22Rv1 (cell line): ENCODE measurements at regions not wholly inside any gene's neighbourhood (a gene's known extent, or its start where the extent isn't known, plus 50 kb on each side); places are given as distances from the start of the nearest gene placed in this dataset.

Source experiments
- CTCF ChIP-seq: fragments of 450-650 bp; IDR thresholded peaks from 2 replicates; pipeline ENCODE4 v1.5.1; 2017; ENCODE audit warnings: mild to moderate bottlenecking
- ZFX ChIP-seq: fragments of 450-650 bp; IDR thresholded peaks from 2 replicates; pipeline ENCODE4 v1.6.1; 2017; ENCODE audit warnings: antibody characterized with exemption, borderline replicate concordance

GRCh38 chr2:35831385-35831784 is 524.2 kb upstream of the CRIM1 start:
- TF ChIP-seq CTCF, result no peak
- TF ChIP-seq ZFX, result no peak
